Vagina (tissue), 2 donors: ENCODE measurements at regions not wholly inside any gene's neighbourhood (a gene's known extent, or its start where the extent isn't known, plus 50 kb on each side); places are given as distances from the start of the nearest gene placed in this dataset.

Source experiments
- DNase-seq, 2 donors: peaks; one replicate each; pipeline ENCODE4 v3.0.0-alpha.2; 2017; ENCODE audit errors: extremely low spot score in 2 of 2
- H3K27ac ChIP-seq: fragments of 200-600 bp; sonication (generic); one replicate; pipeline ENCODE4 v1.5.1; 2019
- H3K27me3 ChIP-seq: fragments of 200-600 bp; sonication (generic); one replicate; pipeline ENCODE4 v1.5.1; 2019
- H3K36me3 ChIP-seq, 2 donors: fragments of 200-600 bp; sonication (generic); one replicate each; pipeline ENCODE4 v1.5.1; 2017 to 2019
- H3K4me1 ChIP-seq: fragments of 200-600 bp; sonication (generic); one replicate; pipeline ENCODE4 v1.5.1; 2019
- H3K4me3 ChIP-seq, 2 donors: fragments of 200-600 bp; sonication (generic); 1 replicate in 1 of 2; 2 replicates in 1 of 2; pipeline ENCODE4 v1.5.1; 2016 to 2019
- H3K9me3 ChIP-seq: fragments of 200-600 bp; sonication (generic); one replicate; pipeline ENCODE4 v1.5.1; 2019
- CTCF ChIP-seq, 3 experiments: fragments of 450-650 bp in 2 of 3; fragments of 200-600 bp in 1 of 3; sonication (generic) in 1 of 3; IDR thresholded peaks; one replicate each; pipeline ENCODE4 v1.5.1; 2017 to 2019; ENCODE audit warnings: antibody characterized with exemption in 3 of 3, mild to moderate bottlenecking in 2 of 3, moderate library complexity in 2 of 3
- POLR2A ChIP-seq, 2 donors: fragments of 450-650 bp; IDR thresholded peaks; one replicate each; pipeline ENCODE4 v1.6.1; 2017; ENCODE audit warnings: antibody characterized with exemption in 2 of 2, mild to moderate bottlenecking in 2 of 2, moderate library complexity in 2 of 2
- POLR2AphosphoS5 ChIP-seq, 2 donors: sonication (generic); formaldehyde crosslinking; IDR thresholded peaks; one replicate each; pipeline ENCODE4 v1.9.0; 2017; ENCODE audit warnings: antibody characterized with exemption in 2 of 2, mild to moderate bottlenecking in 2 of 2, low read depth in 1 of 2; ENCODE audit not compliant: insufficient read depth in 1 of 2
- intact Hi-C: fragments of 100-400 bp; cut with DNase I; formaldehyde crosslinking; loops from one replicate; pipeline ENCODE4 v1.15.1; 2023

GRCh38 chr2:239619369-239619768 is 218.5 kb upstream of the HDAC4 start:
- H3K36me3 ChIP-seq, result no peaks in the 10 kb centered on the region
- peaks cover 12% of the 10 kb centered on the region for H3K4me1 ChIP-seq
- H3K27ac ChIP-seq, result no peak overlapping the region
- H3K9me3 ChIP-seq, result no peaks in the 10 kb centered on the region
- no peak for TF ChIP-seq CTCF (IDR thresholded peaks at IDR 0.05)
- TF ChIP-seq POLR2AphosphoS5 (IDR thresholded peaks at IDR 0.05; ENCODE audit: insufficient read depth in 1 of 2, low read depth in 1 of 2), result no peak
- no peak for TF ChIP-seq POLR2A (IDR thresholded peaks at IDR 0.05)
- intact Hi-C loops, result no loop called here
- no peaks in the 10 kb centered on the region for H3K27me3 ChIP-seq
- H3K4me3 ChIP-seq, result no peak overlapping the region
- peak in 1 of 2 donors; percentile 5 for DNase-seq

GRCh38 chr2:239616729-239617128 is 215.9 kb upstream of the HDAC4 start:
- Histone ChIP-seq H3K4me1 (no peaks in the 10 kb centered on the region), H3K9me3 (no peaks in the 10 kb centered on the region), H3K27ac (no peak overlapping the region), H3K27me3 (no peaks in the 10 kb centered on the region), H3K4me3 (no peak overlapping the region), H3K36me3 (no peaks in the 10 kb centered on the region)
- DNase-seq, result no peak
- TF ChIP-seq CTCF (IDR thresholded peaks at IDR 0.05), result no peak
- TF ChIP-seq POLR2AphosphoS5 (IDR thresholded peaks at IDR 0.05; ENCODE audit: insufficient read depth in 1 of 2, low read depth in 1 of 2), result no peak
- no peak for TF ChIP-seq POLR2A (IDR thresholded peaks at IDR 0.05)
- intact Hi-C loops, result no loop called here

GRCh38 chr2:239612133-239612532 is 211.3 kb upstream of the HDAC4 start:
- H3K27me3 ChIP-seq, result no peaks in the 10 kb centered on the region
- intact Hi-C loops, result no loop called here
- H3K27ac ChIP-seq, result no peak overlapping the region
- H3K4me3 ChIP-seq, result no peak overlapping the region
- no peaks in the 10 kb centered on the region for H3K4me1 ChIP-seq
- no peak for TF ChIP-seq POLR2A (IDR thresholded peaks at IDR 0.05)
- TF ChIP-seq POLR2AphosphoS5 (IDR thresholded peaks at IDR 0.05; ENCODE audit: insufficient read depth in 1 of 2, low read depth in 1 of 2), result no peak
- TF ChIP-seq CTCF (IDR thresholded peaks at IDR 0.05), result no peak
- H3K9me3 ChIP-seq, result no peaks in the 10 kb centered on the region
- peak in 1 of 2 donors; percentile 79 for DNase-seq
- no peaks in the 10 kb centered on the region for H3K36me3 ChIP-seq

GRCh38 chr2:239611222-239611795 is 210.5 kb upstream of the HDAC4 start:
- Histone ChIP-seq H3K4me3 (no peak overlapping the region), H3K9me3 (no peaks in the 10 kb centered on the region), H3K4me1 (no peaks in the 10 kb centered on the region), H3K27ac (no peak overlapping the region), H3K36me3 (no peaks in the 10 kb centered on the region), H3K27me3 (no peaks in the 10 kb centered on the region)
- peak in 1 of 2 donors; percentile 91 for DNase-seq
- intact Hi-C loops, result no loop called here
- no peak for TF ChIP-seq POLR2AphosphoS5 (IDR thresholded peaks at IDR 0.05; ENCODE audit: insufficient read depth in 1 of 2, low read depth in 1 of 2)
- no peak for TF ChIP-seq CTCF (IDR thresholded peaks at IDR 0.05)
- no peak for TF ChIP-seq POLR2A (IDR thresholded peaks at IDR 0.05)

- no peaks in the 10 kb centered on the region for H3K9me3 ChIP-seq
- no peaks in the 10 kb centered on the region for H3K4me1 ChIP-seq
- no peaks in the 10 kb centered on the region for H3K36me3 ChIP-seq
- H3K4me3 ChIP-seq, result no peak overlapping the region
- H3K27me3 ChIP-seq, result no peaks in the 10 kb centered on the region
- intact Hi-C loops, result no loop called here
- DNase-seq, result peak in 1 of 2 donors; percentile 85
- no peak overlapping the region for H3K27ac ChIP-seq
- TF ChIP-seq CTCF (IDR thresholded peaks at IDR 0.05) (no peak), POLR2AphosphoS5 (IDR thresholded peaks at IDR 0.05; ENCODE audit: insufficient read depth in 1 of 2, low read depth in 1 of 2) (no peak), POLR2A (IDR thresholded peaks at IDR 0.05) (no peak)
Measured at GRCh38 chr2:239610457-239611221, 209.8 kb upstream of the HDAC4 start.
